Testis (tissue), 2 donors: ENCODE measurements at regions not wholly inside any gene's neighbourhood (a gene's known extent, or its start where the extent isn't known, plus 50 kb on each side); places are given as distances from the start of the nearest gene placed in this dataset.

Experiments
- POLR2A ChIP-seq: fragments of 450-650 bp; IDR thresholded peaks from one replicate; pipeline ENCODE4 v1.6.1; 2017; ENCODE audit warnings: antibody characterized with exemption, mild to moderate bottlenecking, moderate library complexity
- TF ChIP-seq, protein P1 (sequence below), 3 experiments: fragments of 450-650 bp in 2 of 3; fragments of 200-600 bp in 1 of 3; sonication (generic) in 1 of 3; IDR thresholded peaks; one replicate each; pipeline ENCODE4 v1.5.1; 2016 to 2019; ENCODE audit warnings: antibody characterized with exemption in 3 of 3, mild to moderate bottlenecking in 2 of 3, moderate library complexity in 1 of 3

DNA sequence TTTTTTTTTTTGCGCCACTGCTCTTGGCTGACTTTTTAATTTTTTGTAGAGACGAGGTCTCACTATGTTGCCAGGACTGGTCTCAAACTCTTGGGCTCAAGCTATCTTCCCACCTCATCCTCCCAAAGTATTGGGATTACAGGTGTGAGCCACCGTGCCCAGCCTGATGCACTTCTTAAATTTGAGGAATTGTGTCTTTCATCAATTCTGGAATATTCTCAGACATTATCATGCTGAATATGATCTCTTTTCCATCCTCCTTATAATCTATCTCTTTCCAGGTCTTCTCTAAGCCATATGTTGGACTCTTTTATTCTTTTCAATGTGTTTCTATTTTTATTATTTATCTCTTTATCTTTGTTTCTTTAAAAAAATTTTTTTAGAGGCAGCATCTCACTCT lies 196.2 kb upstream of the IER5L start:
- no peak for TF ChIP-seq POLR2A
- TF ChIP-seq, protein P1, sequence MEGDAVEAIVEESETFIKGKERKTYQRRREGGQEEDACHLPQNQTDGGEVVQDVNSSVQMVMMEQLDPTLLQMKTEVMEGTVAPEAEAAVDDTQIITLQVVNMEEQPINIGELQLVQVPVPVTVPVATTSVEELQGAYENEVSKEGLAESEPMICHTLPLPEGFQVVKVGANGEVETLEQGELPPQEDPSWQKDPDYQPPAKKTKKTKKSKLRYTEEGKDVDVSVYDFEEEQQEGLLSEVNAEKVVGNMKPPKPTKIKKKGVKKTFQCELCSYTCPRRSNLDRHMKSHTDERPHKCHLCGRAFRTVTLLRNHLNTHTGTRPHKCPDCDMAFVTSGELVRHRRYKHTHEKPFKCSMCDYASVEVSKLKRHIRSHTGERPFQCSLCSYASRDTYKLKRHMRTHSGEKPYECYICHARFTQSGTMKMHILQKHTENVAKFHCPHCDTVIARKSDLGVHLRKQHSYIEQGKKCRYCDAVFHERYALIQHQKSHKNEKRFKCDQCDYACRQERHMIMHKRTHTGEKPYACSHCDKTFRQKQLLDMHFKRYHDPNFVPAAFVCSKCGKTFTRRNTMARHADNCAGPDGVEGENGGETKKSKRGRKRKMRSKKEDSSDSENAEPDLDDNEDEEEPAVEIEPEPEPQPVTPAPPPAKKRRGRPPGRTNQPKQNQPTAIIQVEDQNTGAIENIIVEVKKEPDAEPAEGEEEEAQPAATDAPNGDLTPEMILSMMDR (IDR thresholded peaks at IDR 0.05): no peak
